Activated naive CD4-positive, alpha-beta T cell treated with anti-CD3 and anti-CD28 coated beads, Interleukin-2, amount 50 U/mL, for 16 hours (primary cell): ENCODE measurements at regions not wholly inside any gene's neighbourhood (a gene's known extent, or its start where the extent isn't known, plus 50 kb on each side); places are given as distances from the start of the nearest gene placed in this dataset.

Source experiments
- DNase-seq: peaks from one replicate; pipeline ENCODE4 v3.0.0-alpha.2; 2020

- DNase-seq, result no peak
Observed at GRCh38 chr6:6704103-6705060, 115.9 kb downstream of the LY86 start.

- no peak for DNase-seq
Observed at GRCh38 chr6:6705061-6705425, 116.5 kb downstream of the LY86 start.

- no peak for DNase-seq
Observed at GRCh38 chr6:6705915-6706675, 117.6 kb downstream of the LY86 start.

GRCh38 chr6:6707143-6707542, 118.6 kb downstream of the LY86 start:
- no peak for DNase-seq

- no peak for DNase-seq
Observed at GRCh38 chr6:6709106-6709505, 120.6 kb downstream of the LY86 start.

- no peak for DNase-seq
Observed at GRCh38 chr6:6711031-6711785, 122.7 kb downstream of the LY86 start.

GRCh38 chr6:6711832-6712448, 123.4 kb downstream of the LY86 start:
- DNase-seq, result no peak

GRCh38 chr6:6712449-6713403, 124.2 kb downstream of the LY86 start:
- DNase-seq, result no peak

GRCh38 chr6:6713657-6714056, 125.1 kb downstream of the LY86 start:
- no peak for DNase-seq

GRCh38 chr6:6714118-6714897, 125.8 kb downstream of the LY86 start:
- no peak for DNase-seq

GRCh38 chr6:6714953-6715352, 126.4 kb downstream of the LY86 start:
- no peak for DNase-seq

- DNase-seq, result no peak
Observed at GRCh38 chr6:6715465-6715864, 126.9 kb downstream of the LY86 start.

- DNase-seq, result no peak
Observed at GRCh38 chr6:6716998-6717763, 128.7 kb downstream of the LY86 start.

GRCh38 chr6:6717953-6718352, 129.4 kb downstream of the LY86 start:
- no peak for DNase-seq

GRCh38 chr6:6721606-6722005, 133.1 kb downstream of the LY86 start:
- DNase-seq, result no peak

GRCh38 chr6:6722195-6722594, 133.7 kb downstream of the LY86 start:
- DNase-seq, result no peak

- DNase-seq, result no peak
Observed at GRCh38 chr6:6723361-6723760, 134.8 kb downstream of the LY86 start.

GRCh38 chr6:6723921-6724538, 135.5 kb downstream of the LY86 start:
- no peak for DNase-seq
